Eye (tissue), 1 donor: ENCODE measurements at regions not wholly inside any gene's neighbourhood (a gene's known extent, or its start where the extent isn't known, plus 50 kb on each side); places are given as distances from the start of the nearest gene placed in this dataset.
A peak's percentile ranks its signal among the peaks of the same experiment; 100 is the strongest.
"Not testable (repeated sequence)": the region's sequence is repeated elsewhere in the genome, so short reads cannot be mapped to it uniquely, and the experiment has no call there.

Experiments used
- DNase-seq: peaks from one replicate; pipeline ENCODE4 v3.0.0-alpha.2; 2015

DNA sequence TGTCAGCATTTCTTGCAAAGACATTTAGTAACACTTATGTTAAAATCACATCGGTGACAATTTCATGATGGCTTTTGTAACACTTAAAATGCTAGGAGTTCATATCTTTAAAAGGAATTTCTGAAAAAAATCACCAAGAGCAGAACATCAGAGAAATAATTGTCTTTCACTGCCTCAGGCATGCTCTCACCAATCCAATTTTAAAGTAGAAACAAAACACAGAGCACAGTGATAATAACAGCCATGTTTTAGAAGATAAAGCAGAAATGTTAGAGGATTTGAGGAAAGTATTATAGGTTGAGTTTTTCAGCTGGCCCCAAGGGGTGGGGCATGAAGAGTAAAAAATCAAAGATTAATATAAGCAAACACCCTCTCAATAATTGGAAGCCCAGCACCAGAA, 1037.6 kb downstream of the DSC3 start:
- DNase-seq, result no peak

DNA sequence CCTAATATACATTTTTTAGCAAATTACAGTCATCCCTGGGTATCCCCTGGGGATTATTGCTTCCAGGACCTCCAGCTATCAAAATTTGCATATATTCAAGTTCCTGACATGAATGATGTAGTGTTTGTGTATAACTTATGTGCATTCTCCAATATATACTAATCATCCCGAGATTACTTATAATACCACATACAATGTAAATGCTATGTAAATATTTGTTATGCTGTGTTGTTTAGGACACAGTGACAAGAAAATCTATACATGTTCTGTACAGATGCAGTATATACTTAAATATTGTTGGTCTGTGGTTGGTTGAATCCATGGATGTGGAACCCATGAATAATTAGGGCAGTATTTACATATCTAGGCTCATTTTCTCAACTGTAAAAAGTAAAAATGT, 1060.3 kb downstream of the DSC3 start:
- no peak for DNase-seq

DNA sequence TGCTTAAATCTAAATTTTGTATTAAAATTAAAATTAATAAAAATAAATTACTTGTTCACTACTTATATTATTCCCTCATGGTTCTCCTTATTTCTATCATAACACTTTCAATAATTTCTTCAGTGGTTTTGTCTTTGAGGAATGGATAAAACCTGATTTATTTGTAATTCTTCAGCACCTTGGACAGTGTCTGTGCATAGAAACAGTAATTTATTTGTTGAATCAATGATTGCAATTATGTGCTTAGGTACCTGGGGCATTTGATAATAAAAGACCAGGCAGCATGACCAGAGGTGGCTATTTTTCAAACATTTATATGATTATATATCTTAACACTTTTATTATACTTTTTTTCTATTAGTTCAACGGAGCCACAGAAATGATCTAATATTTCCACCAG, 1062.7 kb downstream of the DSC3 start:
- peak; percentile 13 for DNase-seq

DNA sequence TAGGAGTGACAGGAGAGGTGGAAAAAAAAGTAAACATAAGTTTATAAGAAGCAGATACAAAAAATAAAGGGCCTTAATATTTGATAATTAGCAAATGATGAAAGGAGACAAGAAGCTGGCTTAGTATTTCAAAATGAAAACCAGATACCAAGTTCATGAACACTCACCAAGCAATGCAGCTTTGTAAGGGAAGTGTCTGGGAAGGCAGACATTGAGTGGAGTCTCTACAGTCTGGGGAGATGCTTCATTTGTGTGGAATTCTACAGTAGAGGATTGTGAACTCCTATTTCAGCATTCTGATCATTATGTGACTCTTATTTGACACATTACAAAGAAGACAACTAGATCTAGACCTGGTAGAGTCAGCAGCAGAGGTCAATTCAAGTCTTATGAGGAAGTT, 1072.7 kb downstream of the DSC3 start:
- DNase-seq, result no peak

DNA sequence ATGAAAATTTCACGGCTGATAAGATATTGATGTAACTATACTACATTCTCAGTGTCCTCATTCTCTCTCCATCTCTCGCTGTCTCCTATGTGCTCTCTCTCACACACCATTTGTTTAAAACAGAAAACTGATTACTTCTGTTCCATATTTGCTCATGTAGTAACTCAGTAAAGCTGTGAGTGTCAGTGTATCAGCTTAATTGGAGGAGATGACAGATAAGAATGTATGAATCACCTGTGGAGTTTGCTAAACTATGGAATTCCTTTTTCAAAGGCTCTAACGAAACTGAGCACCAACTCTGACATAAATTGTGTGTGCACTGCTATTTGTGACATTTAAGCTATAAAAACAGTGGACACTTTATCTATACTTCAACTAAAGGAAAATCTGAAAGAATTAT, 1080.0 kb downstream of the DSC3 start:
- DNase-seq, result no peak

DNA sequence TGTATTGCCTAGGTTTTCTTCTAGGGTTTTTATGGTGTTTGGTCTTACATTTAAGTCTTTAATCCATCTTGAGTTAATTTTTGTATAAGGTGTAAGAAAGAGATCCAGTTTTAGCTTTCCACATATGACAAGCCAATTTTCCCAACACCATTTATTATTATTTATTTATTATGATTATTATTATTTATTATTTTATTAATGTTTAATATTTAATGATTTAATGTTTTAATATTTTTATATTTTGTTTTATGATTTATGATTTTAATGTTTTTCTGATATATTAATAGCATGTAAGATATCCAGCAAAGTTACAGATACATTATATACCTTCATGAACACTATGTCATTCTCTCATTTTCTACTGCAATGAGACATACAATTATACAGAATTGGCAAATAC, 1082.0 kb downstream of the DSC3 start:
- no peak for DNase-seq

DNA sequence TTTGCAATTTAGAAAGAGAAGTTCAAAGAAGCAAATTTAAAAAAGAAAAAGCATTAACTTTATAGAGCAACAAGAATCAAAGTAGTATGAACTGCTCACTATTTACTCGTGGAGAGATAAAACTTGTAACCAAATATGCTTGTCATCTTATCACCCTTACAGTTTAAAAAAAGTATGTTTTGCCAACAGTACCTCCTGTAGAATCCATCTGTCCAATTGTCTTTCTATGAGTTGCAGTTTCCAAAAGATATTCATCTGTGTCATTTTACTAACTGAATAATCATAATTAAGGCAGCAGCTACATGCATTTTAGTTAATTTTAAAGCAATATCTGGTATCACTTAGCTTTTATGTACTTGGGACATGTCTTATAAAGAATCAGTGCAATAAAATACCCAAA, 1112.3 kb downstream of the DSC3 start:
- DNase-seq, result no peak

DNA sequence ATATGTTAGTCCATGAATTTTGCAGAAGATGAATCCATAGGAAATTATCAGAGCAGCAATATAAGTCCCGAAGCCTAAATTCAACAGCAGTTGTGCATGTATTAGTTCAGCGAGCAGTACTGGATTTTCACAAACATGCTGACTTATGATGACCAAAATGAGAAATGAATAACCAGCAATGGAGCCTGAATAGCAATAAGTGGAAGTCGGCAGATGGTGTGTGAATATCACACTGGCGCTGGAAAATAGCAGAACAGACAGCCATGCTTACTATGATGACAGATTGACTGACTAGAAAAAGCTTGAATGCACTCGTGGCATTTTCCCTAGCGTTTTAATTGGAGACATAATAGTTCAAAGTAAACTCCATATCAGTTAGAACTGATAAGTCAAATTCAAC, 1114.5 kb downstream of the DSC3 start:
- DNase-seq, result no peak

DNA sequence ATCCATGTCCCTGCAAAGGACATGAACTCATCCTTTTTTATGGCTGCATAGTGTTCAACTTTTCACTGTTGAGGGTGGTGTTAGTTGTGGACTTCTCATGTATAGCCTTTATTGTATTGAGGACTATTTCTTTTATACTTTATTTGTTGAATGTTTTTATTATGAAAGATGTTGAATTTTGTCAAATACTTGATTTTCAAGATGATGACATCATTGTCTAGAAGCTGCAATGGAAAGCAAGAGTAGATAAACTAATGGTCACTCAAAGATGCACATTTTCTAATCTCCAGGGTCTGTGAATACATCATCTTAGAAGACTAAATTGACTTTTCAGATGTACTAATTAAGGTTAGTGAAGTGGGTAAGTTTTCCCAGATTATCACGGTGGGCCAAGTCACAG, 1117.0 kb downstream of the DSC3 start:
- no peak for DNase-seq

DNA sequence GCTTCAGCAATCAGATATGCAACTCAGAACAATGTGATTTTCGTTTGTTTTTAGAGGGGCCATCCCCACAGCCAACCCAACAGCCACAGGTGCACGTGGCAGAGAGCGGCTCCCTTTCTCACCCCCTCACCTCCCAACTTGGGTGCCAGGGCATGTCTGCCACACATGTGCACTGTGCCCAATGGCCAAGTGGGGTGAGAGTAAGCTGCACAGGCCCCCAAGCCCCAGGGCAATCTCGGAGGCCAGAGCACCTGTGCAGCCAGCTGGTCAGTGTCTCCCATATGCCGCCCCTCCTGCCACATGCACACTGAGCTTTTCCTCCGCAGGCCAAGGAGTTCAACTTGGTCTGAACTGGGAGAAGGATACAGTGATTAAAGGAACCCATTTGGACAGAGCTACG, 1130.2 kb downstream of the DSC3 start:
- DNase-seq, result no peak

DNA sequence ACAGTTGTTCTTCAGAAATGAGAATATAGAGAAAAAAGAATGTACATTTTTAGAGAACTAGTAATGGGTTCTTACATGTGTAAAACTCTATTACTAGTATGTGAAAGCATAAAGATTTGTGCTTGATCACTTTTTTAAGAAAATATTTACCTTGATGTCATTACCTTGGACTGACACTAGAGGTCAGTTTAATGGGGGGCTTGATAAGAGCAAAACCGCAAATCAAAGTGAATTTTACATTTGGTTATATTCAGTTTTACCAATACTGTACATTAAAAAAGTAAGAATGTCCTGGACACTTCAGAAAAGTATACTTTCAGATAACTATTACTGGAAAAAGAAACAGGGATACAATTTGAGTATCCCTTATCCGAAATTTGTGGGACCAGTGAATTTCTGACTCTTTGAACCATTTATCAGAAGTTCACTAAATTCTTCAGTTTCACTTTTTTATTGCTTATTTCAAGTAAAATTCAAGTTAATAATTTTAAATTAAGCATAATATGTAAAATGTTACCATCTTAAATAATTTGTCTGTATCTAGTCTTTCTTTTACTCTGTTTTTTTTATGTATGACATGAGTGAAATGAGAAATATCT, 1149.5 kb downstream of the DSC3 start:
- peak; percentile 4 for DNase-seq

DNA sequence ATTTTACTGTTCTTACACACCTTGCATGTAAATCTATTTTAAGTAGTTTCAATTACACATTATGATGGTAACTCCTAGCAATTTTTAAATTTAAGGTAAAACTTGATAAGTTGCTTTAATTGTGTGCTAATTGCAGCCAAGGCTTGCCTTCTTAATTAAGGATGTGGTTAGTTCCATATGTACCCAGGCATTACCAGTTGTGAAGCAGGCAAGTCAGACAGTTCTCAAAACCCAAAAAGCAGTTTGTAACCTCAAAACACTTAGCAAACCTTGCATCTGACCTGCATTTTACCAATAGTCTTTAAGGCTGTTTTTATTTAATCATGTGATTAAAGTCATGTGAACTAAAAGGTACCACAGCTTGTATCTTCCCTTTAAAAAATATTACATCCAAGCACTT, 1159.4 kb downstream of the DSC3 start:
- DNase-seq, result no peak

DNA sequence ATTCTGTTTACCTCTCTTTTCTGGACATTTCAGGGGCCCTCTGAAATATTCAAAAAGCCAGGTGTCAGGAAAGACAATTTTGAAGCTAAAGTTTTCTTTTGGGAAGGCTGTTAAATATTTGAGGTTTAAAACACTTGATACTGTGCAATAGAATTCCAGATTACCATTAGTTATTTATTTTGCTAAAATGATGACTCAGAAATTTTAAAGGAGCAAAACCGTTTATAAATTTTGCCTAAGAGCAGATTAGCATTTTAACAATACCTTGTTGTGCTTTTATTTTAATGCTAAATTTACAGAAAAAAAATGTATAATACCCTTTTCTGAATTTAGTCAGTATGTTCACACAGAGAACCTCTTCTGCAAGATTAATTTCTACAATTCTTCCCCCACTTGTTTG, 1159.9 kb downstream of the DSC3 start:
- DNase-seq, result no peak

DNA sequence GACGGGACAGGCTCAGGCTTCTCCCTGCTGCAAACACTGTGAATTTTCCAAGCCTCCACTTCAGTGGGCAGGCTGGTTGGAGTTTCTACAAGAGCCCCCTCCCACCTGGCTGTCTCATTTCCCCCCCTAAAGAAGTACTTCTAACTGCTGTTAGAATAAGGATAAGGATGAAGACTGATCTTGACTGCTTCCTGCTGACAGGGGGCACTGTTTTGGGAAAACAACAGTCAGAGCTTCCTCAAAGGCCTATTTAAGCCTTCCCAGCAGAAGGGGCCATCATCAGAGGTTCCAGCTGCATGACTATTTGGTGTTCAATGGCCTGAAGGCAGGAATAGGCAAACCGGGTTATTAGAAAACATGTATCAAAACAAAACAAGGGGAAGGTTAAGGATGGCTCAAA, 1162.8 kb downstream of the DSC3 start:
- DNase-seq, result no peak

DNA sequence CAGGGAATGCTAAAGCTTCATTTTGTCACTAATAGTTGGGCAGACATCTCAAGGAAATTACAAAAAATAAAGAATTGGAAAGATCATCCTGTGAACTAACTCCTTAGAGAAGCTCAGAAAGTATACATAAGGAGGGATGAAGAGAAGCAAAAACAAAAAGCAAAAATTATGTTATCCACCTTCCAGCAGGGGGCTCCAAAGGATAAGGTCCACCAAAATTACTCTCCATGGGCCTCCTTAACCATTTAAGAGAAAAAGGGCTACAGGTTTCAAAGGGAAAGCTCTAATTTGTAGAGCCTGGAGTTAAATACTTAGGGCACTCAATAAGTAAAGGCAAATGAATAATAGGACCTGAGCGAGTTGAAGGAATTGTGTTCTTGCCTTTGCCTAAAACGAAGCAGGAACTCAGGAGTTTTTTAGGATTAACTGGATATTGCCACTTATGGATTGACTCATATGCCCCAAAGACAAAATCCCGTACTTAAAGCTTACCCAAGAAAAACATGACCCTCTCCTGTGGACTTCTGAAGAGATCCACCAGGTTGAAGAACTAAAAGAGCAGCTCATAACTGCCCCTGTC, 1167.9 kb downstream of the DSC3 start:
- DNase-seq, result peak; percentile 44

DNA sequence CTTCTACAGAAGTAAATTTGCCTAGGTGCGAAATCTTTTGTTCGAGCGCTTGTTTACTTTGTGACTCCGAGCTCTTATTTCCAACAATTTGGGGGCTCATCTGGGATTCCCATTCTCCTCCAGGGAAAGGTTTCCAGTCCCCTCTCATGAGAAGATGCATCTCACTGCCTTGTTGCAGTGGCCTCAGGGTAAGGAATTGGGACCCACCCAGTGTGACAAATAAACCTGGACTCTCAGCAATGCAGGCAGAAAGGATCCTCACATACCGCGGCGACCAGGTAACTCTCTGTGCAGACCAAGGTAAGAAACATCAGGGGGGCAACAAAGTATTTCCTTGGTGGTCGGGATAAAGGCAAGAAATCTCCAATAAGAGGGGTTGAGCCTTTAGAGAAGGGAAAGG, 1169.3 kb downstream of the DSC3 start:
- no peak for DNase-seq

DNA sequence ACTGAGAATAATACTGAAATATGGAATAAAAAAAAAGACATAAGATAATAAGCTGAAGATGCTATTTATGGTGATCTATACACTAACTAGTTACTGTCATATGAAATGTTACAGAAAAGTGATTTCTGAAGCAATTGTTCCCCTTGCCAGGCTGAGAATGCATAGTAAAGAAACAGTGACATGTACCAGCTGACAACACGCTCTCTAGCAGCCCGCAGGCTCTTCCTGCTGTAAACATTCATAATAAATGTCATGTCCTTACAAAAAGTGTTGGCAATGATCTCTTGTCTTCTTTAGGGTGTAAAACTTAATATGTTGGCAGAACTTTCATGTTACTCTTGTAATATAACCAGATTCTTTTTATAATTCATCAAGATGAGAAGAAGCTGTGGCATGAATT, 1171.3 kb downstream of the DSC3 start:
- DNase-seq, result no peak

DNA sequence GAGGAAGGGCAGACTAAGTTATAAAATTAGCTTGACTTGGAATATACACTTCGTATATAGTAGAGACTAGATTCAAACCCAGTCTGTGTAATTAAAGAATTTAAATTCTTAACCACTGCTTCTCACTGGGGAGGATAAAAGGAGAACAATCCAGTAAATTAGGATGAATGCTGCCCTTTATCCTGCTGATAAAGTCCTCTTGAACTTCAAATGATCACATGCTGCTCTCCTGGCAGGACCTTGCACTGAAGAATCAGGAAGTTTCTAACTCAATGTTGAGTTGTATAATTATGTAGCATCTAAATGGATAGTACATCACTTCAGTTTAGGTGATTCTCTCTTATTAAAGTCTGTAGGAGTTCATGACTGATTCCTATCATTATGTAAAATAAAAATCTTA, 1179.7 kb downstream of the DSC3 start:
- DNase-seq, result no peak

DNA sequence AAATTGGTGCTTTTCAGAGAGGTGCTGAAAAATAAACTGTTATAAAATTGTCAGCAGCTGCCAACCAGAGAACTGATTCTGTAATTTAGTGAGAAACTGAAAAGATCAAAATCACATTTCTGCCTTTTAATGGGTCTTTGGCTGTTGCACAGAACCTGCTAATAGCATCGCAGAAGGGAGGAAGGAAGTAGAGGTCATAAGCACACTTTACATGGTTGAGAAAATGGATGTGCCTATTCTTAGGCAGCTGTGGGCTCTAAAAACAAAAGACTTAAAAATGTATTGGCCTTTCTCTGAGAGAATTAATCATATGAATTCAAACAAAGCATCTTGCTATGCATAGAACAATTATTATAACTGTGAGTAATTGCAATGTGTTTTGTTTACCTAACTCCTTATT, 1186.9 kb downstream of the DSC3 start:
- no peak for DNase-seq

DNA sequence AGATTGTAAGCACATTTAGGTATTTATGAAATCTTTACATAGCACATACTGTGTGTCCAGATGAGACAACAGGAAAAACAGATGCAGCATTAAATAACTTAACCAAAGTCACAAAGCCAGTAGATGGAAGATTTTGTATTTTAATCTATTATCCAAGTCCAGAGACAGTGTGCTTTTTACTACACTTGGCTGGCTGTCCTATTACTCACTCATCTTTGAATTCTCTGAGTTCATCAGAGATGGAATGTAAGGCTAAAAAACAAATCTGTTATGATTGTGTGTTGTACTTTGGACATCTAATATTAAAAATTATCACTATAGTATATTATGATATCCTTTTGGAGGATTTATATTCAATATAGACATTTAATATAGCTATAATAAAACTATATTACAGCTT, 1189.4 kb downstream of the DSC3 start:
- DNase-seq, result no peak

DNA sequence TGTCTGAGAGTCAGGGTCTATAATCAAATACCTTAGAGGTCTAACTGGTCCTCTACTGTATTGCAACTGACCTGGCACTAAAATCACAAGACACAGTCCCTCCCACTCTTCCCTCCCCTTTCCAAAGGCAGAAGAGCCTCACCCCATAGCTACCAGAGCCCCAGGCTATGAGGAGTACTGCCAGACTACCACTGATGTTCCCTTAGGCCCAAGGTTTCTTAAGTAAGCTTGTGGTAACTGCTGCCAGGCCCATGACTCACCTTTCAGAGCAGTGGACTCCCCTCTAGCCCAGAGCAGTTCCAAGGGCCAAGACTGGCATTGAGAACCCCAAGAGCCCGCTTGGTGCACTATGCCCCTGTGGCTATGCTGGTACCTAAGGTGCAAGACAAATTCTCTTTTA, 1193.4 kb downstream of the DSC3 start:
- DNase-seq, result no peak

DNA sequence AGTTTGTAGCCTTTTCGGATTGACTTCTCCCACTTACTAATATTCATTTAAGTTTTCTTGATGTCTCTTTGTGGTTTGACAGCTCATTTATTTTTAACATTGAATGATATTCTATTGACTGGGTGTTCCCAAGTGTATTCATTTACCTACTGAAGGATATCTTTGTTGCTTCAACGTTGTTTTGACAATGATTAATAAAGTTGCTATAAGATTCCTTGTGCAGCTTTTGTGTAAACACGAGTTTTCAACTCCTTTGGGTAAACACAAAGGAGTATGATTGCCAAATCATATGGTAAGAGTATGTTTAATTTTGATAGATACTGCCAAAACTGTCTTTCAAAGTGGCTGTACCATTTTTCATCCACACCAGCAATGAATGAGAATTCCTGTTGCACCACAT, 1200.9 kb downstream of the DSC3 start:
- DNase-seq, result no peak

DNA sequence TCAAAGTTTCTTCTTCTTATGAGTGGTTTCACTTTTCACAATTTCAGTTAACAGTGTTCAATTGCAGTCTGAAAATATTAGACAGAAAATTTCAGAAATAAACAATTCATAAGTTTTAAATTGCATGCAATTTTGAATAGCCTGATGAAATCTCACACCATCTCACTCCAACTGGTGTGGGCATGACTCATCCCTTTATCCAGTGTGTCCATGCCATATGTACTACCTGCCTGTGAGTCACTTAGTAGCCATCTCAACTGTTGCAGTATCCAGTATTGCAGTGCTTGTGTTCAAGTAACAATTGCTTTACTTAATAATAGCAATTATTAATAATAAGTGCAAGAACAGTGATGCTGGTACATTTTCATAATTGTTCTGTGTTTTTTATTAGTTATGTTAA, 1202.5 kb downstream of the DSC3 start:
- no peak for DNase-seq

DNA sequence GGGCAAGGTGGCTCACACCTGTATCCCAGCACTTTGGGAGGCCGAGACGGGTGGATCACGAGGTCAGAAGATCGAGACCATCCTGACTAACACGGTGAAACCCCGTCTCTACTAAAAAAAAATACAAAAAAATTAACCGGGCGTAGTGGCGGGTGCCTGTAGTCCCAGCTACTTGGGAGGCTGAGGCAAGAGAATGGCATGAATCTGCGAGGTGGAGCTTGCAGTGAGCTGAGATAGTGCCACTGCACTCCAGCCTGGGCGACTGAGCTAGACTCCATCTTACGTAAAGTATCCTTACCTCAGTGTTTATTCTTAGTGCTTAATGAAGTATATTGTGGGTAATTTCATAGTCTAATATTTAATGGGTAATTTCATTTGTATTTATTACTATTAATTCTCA, 1203.6 kb downstream of the DSC3 start:
- not testable (repeated sequence) for DNase-seq

DNA sequence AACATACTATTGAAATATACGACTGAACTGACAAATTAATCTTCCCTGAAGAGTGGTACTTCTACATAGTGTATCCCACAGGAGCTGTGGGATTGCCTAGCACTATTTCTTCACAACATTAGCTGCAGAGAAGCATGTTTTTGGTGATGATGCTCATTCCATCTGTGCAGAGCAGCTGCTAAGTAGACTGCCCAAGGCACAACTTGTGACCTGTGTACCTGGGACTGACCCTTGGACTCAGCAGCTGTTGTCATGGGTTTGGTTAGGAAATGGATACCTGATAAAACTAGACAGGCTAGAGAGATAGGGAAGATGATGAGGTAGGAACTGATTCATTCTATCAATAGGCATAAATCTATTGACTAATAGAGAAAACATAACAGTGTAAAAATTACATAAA, 1204.0 kb downstream of the DSC3 start:
- no peak for DNase-seq

DNA sequence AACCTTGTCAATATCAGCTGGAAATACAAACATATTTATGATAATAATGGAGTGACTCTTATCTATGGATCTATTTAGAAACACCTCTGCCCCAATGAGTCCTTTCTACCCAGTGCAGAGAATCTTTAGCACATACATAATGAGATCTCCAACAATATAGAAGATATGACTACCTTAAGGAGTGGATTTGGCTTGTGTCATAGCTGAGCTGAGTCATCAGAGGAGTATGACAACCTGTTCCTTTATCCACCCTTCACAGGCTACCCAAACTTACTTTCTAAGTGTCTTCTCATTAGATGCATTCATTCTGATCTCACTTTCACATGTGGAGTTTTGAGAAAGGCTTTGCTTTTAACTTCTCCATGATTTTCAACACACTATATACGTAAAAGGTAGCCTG, 1218.9 kb downstream of the DSC3 start:
- DNase-seq, result no peak
